H1 (cell line): ENCODE measurements at regions not wholly inside any gene's neighbourhood (a gene's known extent, or its start where the extent isn't known, plus 50 kb on each side); places are given as distances from the start of the nearest gene placed in this dataset.

Experiments used
- CTCF ChIA-PET: fragments of 300-600 bp; sonication (Branson Sonifier 250); formaldehyde crosslinking; loops from one replicate; lab custom pipeline; 2021; ENCODE audit not compliant: partially characterized antibody; lab: Charles Lee
- POLR2A ChIA-PET: fragments of 300-600 bp; sonication (Branson Sonifier 250); formaldehyde crosslinking; loops from one replicate; lab custom pipeline; 2021; ENCODE audit warnings: inconsistent platforms; ENCODE audit not compliant: partially characterized antibody; lab: Charles Lee
- DNase-seq, 2 experiments: peaks; one replicate each; pipeline versions ENCODE4 v3.0.0 to v3.0.0-alpha.2; 2010 to 2022; ENCODE audit warnings: low spot score in 2 of 2, low read depth in 1 of 2, mixed read lengths in 1 of 2
- FAIRE-seq: peaks from 2 replicates; lab custom pipeline; 2011; peaks lifted over from hg19 to GRCh38; lab: Jason Lieb, UNC
- H2AFZ ChIP-seq: 2 replicates; pipeline ENCODE4 v1.8.1; 2012; ENCODE audit warnings: low read length, inconsistent platforms
- H2AK5ac ChIP-seq: 2 replicates; pipeline ENCODE4 v1.6.1; 2013; ENCODE audit warnings: low read depth, low read length
- H2BK120ac ChIP-seq: replicated peaks from 2 replicates; pipeline ENCODE3; 2013; ENCODE audit warnings: low read depth, low read length, inconsistent platforms
- H2BK12ac ChIP-seq: 2 replicates; pipeline ENCODE4 v1.6.1; 2013; ENCODE audit warnings: low read depth, low read length
- H2BK15ac ChIP-seq: 2 replicates; pipeline ENCODE4 v1.6.1; 2013; ENCODE audit warnings: low read length
- H2BK20ac ChIP-seq: 2 replicates; pipeline ENCODE4 v1.6.1; 2013; ENCODE audit warnings: low read length
- H2BK5ac ChIP-seq: 2 replicates; pipeline ENCODE4 v1.6.1; 2013; ENCODE audit warnings: low read depth, low read length
- H3K14ac ChIP-seq: 2 replicates; pipeline ENCODE4 v1.6.1; 2013; ENCODE audit warnings: inconsistent platforms; ENCODE audit not compliant: insufficient read length
- H3K18ac ChIP-seq: 2 replicates; pipeline ENCODE4 v1.6.1; 2013; ENCODE audit warnings: low read length; ENCODE audit errors: extremely low read depth
- H3K23ac ChIP-seq: 2 replicates; pipeline ENCODE4 v1.6.1; 2013; ENCODE audit warnings: inconsistent platforms; ENCODE audit not compliant: insufficient read length
- H3K23me2 ChIP-seq: 2 replicates; pipeline ENCODE4 v1.6.1; 2013; ENCODE audit warnings: low read depth, low read length
- H3K27ac ChIP-seq: 2 replicates; pipeline ENCODE4 v1.6.1; 2011; ENCODE audit warnings: low read depth, low read length, inconsistent platforms
- H3K27me3 ChIP-seq, 4 experiments: replicated peaks in 1 of 4; 1 replicate in 1 of 4; 2 replicates in 3 of 4; pipeline versions ENCODE4 v1.6.1 to v1.8.1; 2011 to 2013; ENCODE audit warnings: low read length in 3 of 4, mild to moderate bottlenecking in 3 of 4, inconsistent platforms in 2 of 4, mixed read lengths in 2 of 4, moderate library complexity in 1 of 4; ENCODE audit not compliant: control insufficient read depth in 3 of 4, insufficient read depth in 3 of 4; ENCODE audit errors: extremely low read depth in 1 of 4
- H3K36me3 ChIP-seq, 4 experiments: 2 replicates each; pipeline versions ENCODE4 v1.6.1 to v1.8.1; 2011 to 2013; ENCODE audit warnings: mild to moderate bottlenecking in 4 of 4, low read length in 3 of 4, moderate library complexity in 2 of 4, control low read depth in 1 of 4, inconsistent platforms in 1 of 4; ENCODE audit not compliant: insufficient read depth in 4 of 4, control insufficient read depth in 2 of 4
- H3K4ac ChIP-seq: replicated peaks from 2 replicates; pipeline ENCODE3; 2013; ENCODE audit warnings: low read length, low read depth, mixed read lengths, inconsistent platforms; ENCODE audit not compliant: insufficient read length
- H3K4me1 ChIP-seq, 4 experiments: replicated peaks in 1 of 4; 1 replicate in 1 of 4; 2 replicates in 3 of 4; pipeline versions ENCODE4 v1.6.1 to v1.8.1; 2011 to 2013; ENCODE audit warnings: low read length in 3 of 4, inconsistent platforms in 2 of 4, mixed read lengths in 1 of 4; ENCODE audit not compliant: insufficient read depth in 4 of 4, control insufficient read depth in 3 of 4
- H3K4me2 ChIP-seq, 2 experiments: 2 replicates each; pipeline versions ENCODE4 v1.6.1 to v1.8.1; 2011 to 2013; ENCODE audit warnings: low read depth in 2 of 2, low read length in 2 of 2, control low read depth in 1 of 2, inconsistent platforms in 1 of 2, mild to moderate bottlenecking in 1 of 2; ENCODE audit not compliant: insufficient read depth in 1 of 2
- H3K4me3 ChIP-seq, 4 experiments: fragments of 200-600, 300-600 bp in 1 of 4; sonication (generic), shearing (Covaris generic), sonication (Bioruptor Twin) in 1 of 4; 2 replicates each; pipeline versions ENCODE4 v1.5.1 to v1.8.1; 2011 to 2016; ENCODE audit warnings: low read length in 4 of 4, low read depth in 3 of 4, control low read depth in 2 of 4, inconsistent platforms in 2 of 4, mild to moderate bottlenecking in 2 of 4, mixed read lengths in 1 of 4, moderate library complexity in 1 of 4; ENCODE audit not compliant: insufficient read depth in 2 of 4; ENCODE audit errors: extremely low read depth in 1 of 4
- H3K56ac ChIP-seq: replicated peaks from 2 replicates; pipeline ENCODE3; 2013; ENCODE audit warnings: low read depth, mild to moderate bottlenecking, mixed read lengths, low read length, inconsistent platforms; ENCODE audit not compliant: insufficient read length
- H3K79me1 ChIP-seq: 2 replicates; pipeline ENCODE4 v1.6.1; 2013; ENCODE audit warnings: low read depth, low read length, control low read depth
- H3K79me2 ChIP-seq, 2 experiments: 2 replicates each; pipeline versions ENCODE4 v1.6.1 to v1.8.1; 2012 to 2013; ENCODE audit warnings: low read length in 2 of 2, mild to moderate bottlenecking in 2 of 2, inconsistent platforms in 1 of 2; ENCODE audit not compliant: insufficient read depth in 2 of 2, control insufficient read depth in 1 of 2
- H3K9ac ChIP-seq, 4 experiments: replicated peaks in 1 of 4; 1 replicate in 1 of 4; 2 replicates in 3 of 4; pipeline versions ENCODE4 v1.6.1 to v1.8.1; 2011 to 2013; ENCODE audit warnings: low read depth in 3 of 4, low read length in 3 of 4, control low read depth in 2 of 4, mild to moderate bottlenecking in 2 of 4, moderate library complexity in 2 of 4, inconsistent platforms in 1 of 4; ENCODE audit errors: extremely low read depth in 1 of 4
- H3K9me3 ChIP-seq, 2 experiments: 2 replicates each; pipeline versions ENCODE4 v1.6.1 to v1.8.1; 2012 to 2013; ENCODE audit warnings: mild to moderate bottlenecking in 2 of 2, moderate library complexity in 2 of 2, control low read depth in 1 of 2, inconsistent platforms in 1 of 2, low read depth in 1 of 2, low read length in 1 of 2, mixed read lengths in 1 of 2; ENCODE audit not compliant: insufficient read depth in 2 of 2
- H4K20me1 ChIP-seq, 2 experiments: replicated peaks in 1 of 2; 2 replicates each; pipeline versions ENCODE3 to v1.8.1; 2011 to 2013; ENCODE audit warnings: inconsistent platforms in 2 of 2, low read length in 2 of 2, mild to moderate bottlenecking in 1 of 2; ENCODE audit not compliant: insufficient read depth in 2 of 2, control insufficient read depth in 1 of 2
- H4K5ac ChIP-seq: 2 replicates; pipeline ENCODE4 v1.6.1; 2013; ENCODE audit warnings: low read length, low read depth, mixed read lengths, inconsistent platforms; ENCODE audit not compliant: insufficient read length
- H4K8ac ChIP-seq: 2 replicates; pipeline ENCODE4 v1.8.0; 2013; ENCODE audit warnings: mild to moderate bottlenecking, moderate library complexity, low read length, inconsistent platforms; ENCODE audit not compliant: insufficient read depth; ENCODE audit errors: extremely low read depth
- H4K91ac ChIP-seq: replicated peaks from 2 replicates; pipeline ENCODE3; 2013; ENCODE audit warnings: low read length, mixed read lengths, inconsistent platforms; ENCODE audit not compliant: insufficient read length
- CTCF ChIP-seq, 3 experiments: IDR thresholded peaks; 1 replicate in 2 of 3; 2 replicates in 1 of 3; pipeline versions ENCODE4 v1.5.1 to v1.6.1; 2011; ENCODE audit warnings: low read length in 3 of 3, mild to moderate bottlenecking in 3 of 3, inconsistent platforms in 2 of 3, low read depth in 1 of 3, moderate library complexity in 1 of 3; ENCODE audit not compliant: insufficient read depth in 1 of 3; ENCODE audit errors: control extremely low read depth in 1 of 3
- KDM4A ChIP-seq: IDR thresholded peaks from one replicate; pipeline ENCODE4 v1.7.1; 2012; ENCODE audit warnings: low read depth, mild to moderate bottlenecking, moderate library complexity, low read length, inconsistent platforms; ENCODE audit not compliant: severe bottlenecking
- WGBS, 2 experiments: shearing (Covaris generic) in 1 of 2; methylation state at CpG; one replicate each; pipeline versions ENCODE4 v1.1.6 to v1.1.7; 2013 to 2015; ENCODE audit warnings: low lambda C conversion rate in 2 of 2, mixed read lengths in 2 of 2, inconsistent platforms in 1 of 2, low coverage in 1 of 2, missing lambda C conversion rate in 1 of 2; ENCODE audit not compliant: insufficient replicate concordance in 2 of 2, insufficient coverage in 1 of 2, insufficient read length in 1 of 2; ENCODE audit errors: extremely low coverage in 1 of 2, missing lambda C conversion rate in 1 of 2; 5-methylcytosine and 5-hydroxymethylcytosine counted together

- TF ChIP-seq KDM4A (no peak), CTCF (IDR thresholded peaks at IDR 0.05; ENCODE audit: control extremely low read depth in 1 of 3, insufficient read depth in 1 of 3, low read depth in 1 of 3, low read length in 3 of 3) (peak in 2 of 3 experiments; percentile 11 to 29; a peak in 2 of 4 replicates)
- POLR2A ChIA-PET = no interaction called here
Observed at GRCh38 chr5:122258840-122259239, 53.2 kb upstream of the SNCAIP start.

More at GRCh38 chr5:122258840-122259239, 53.2 kb upstream of the SNCAIP start:
- Histone ChIP-seq H4K5ac (no peak overlapping the region), H3K23me2 (no peaks in the 10 kb centered on the region), H3K18ac (no peak overlapping the region), H3K4me3 (no peak overlapping the region), H3K27ac (no peak overlapping the region), H3K14ac (no peak overlapping the region), H3K23ac (no peak overlapping the region), H3K4ac (no peak overlapping the region), H3K27me3 (peaks cover 0 to 1% (median 0%) of the 10 kb centered on the region in 4 experiments; a peak in 1 of 7 replicates), H2BK15ac (no peak overlapping the region), H3K56ac (no peak overlapping the region), H3K79me2 (no peaks in the 10 kb centered on the region), H2BK120ac (no peak overlapping the region), H3K4me1 (no peaks in the 10 kb centered on the region), H2BK12ac (no peak overlapping the region), H3K9ac (no peak overlapping the region), H4K8ac (0 out of 2 replicates have a peak overlapping the region, but pooled peaks have one; percentile 51), H2AK5ac (no peak overlapping the region), H3K4me2 (no peak overlapping the region), H2AFZ (no peak overlapping the region), H4K91ac (no peak overlapping the region), H3K79me1 (no peaks in the 10 kb centered on the region), H2BK5ac (no peak overlapping the region), H3K36me3 (no peaks in the 10 kb centered on the region), H3K9me3 (peaks cover 0 to 2% of the 10 kb centered on the region in 2 experiments; a peak in 1 of 4 replicates), H4K20me1 (no peaks in the 10 kb centered on the region), H2BK20ac (no peak overlapping the region)
- CTCF ChIA-PET = interaction anchor here (1.0 to 2.9 kb wide), 4 partner anchors 9 to 63 kb away, joined by 4 to 12 read pairs (median 6); no protein-coding TSS in a partner anchor
- WGBS, 2 experiments = 88% methylated on average over 1 of the region's 1 CpG; no CpG with 5 or more reads in 1 of the 2 experiments
- FAIRE-seq (no peak), DNase-seq (no peak)
